WTC11 (cell line): ENCODE measurements at regions not wholly inside any gene's neighbourhood (a gene's known extent, or its start where the extent isn't known, plus 50 kb on each side); places are given as distances from the start of the nearest gene placed in this dataset.

Experiments used
- ATAC-seq: fragments of 200-7000 bp; cut with Tn5 transposase; 2 replicates; pipeline ENCODE4 v1.10.0; 2021; ENCODE audit warnings: mild to moderate bottlenecking, moderate library complexity
- CTCF ChIA-PET: fragments of 300-600 bp; sonication (Branson Sonifier 250); formaldehyde crosslinking; loops from one replicate; lab custom pipeline; 2021; ENCODE audit warnings: antibody characterized with exemption; lab: Charles Lee
- POLR2A ChIA-PET: fragments of 350-600 bp; sonication (Branson Sonifier 250); formaldehyde crosslinking; loops from one replicate; lab custom pipeline; 2021; ENCODE audit warnings: antibody characterized with exemption; lab: Charles Lee
- DNase-seq: peaks from one replicate; pipeline ENCODE4 v3.0.0; 2021; ENCODE audit warnings: low spot score
- H3K27ac Mint-ChIP-seq: 2 replicates; pipeline ENCODE4 v1.8.0; 2021; ENCODE audit warnings: mixed read lengths
- H3K27me3 Mint-ChIP-seq: 2 replicates; pipeline ENCODE4 v1.8.0; 2021; ENCODE audit warnings: low read depth, mild to moderate bottlenecking, moderate library complexity, mixed read lengths
- H3K36me3 Mint-ChIP-seq: 2 replicates; pipeline ENCODE4 v1.8.0; 2021; ENCODE audit warnings: mixed read lengths
- H3K4me1 Mint-ChIP-seq: 2 replicates; pipeline ENCODE4 v1.8.0; 2022; ENCODE audit warnings: mixed read lengths
- H3K4me3 Mint-ChIP-seq: 2 replicates; pipeline ENCODE4 v1.8.0; 2021; ENCODE audit warnings: mild to moderate bottlenecking, moderate library complexity, mixed read lengths
- H3K9me3 Mint-ChIP-seq: 2 replicates; pipeline ENCODE4 v1.8.0; 2021; ENCODE audit warnings: mixed read lengths
- CBFB ChIP-seq: sonication (generic); formaldehyde crosslinking; IDR thresholded peaks from 2 replicates; pipeline ENCODE4 v1.8.1; 2022; ENCODE audit warnings: mild to moderate bottlenecking, low read depth, missing genetic modification reagents
- GRHL2 ChIP-seq: fragments of 250-450 bp; sonication (Bioruptor Pico); IDR thresholded peaks from 2 replicates; pipeline ENCODE4 v1.8.0; 2022; ENCODE audit warnings: mild to moderate bottlenecking, moderate library complexity; ENCODE audit not compliant: insufficient replicate concordance, severe bottlenecking
- ZNF138 ChIP-seq: sonication (generic); formaldehyde crosslinking; conservative IDR thresholded peaks from 2 replicates; pipeline ENCODE4 v1.8.1; 2022; ENCODE audit warnings: mild to moderate bottlenecking, moderate library complexity, missing genetic modification reagents
- ZNF232 ChIP-seq: sonication (generic); formaldehyde crosslinking; IDR thresholded peaks from 2 replicates; pipeline ENCODE4 v1.8.0; 2022; ENCODE audit warnings: mild to moderate bottlenecking, missing genetic modification reagents
- ZNF263 ChIP-seq: sonication (generic); formaldehyde crosslinking; IDR thresholded peaks from 2 replicates; pipeline ENCODE4 v1.8.1; 2022; ENCODE audit warnings: low read depth, mild to moderate bottlenecking, moderate library complexity, missing genetic modification reagents
- ZNF317 ChIP-seq: sonication (generic); formaldehyde crosslinking; IDR thresholded peaks from 2 replicates; pipeline ENCODE4 v1.8.1; 2023; ENCODE audit warnings: low read depth, mild to moderate bottlenecking, moderate library complexity, missing genetic modification reagents, borderline replicate concordance
- TF ChIP-seq, protein P1 (sequence below): sonication (generic); formaldehyde crosslinking; conservative IDR thresholded peaks from 2 replicates; pipeline ENCODE4 v1.8.1; 2022; ENCODE audit warnings: mild to moderate bottlenecking, missing genetic modification reagents
- TF ChIP-seq, protein P2 (sequence below): sonication (generic); formaldehyde crosslinking; IDR thresholded peaks from 2 replicates; pipeline ENCODE4 v1.8.0; 2022; ENCODE audit warnings: mild to moderate bottlenecking, missing genetic modification reagents
- TF ChIP-seq, protein P3 (sequence below): fragments of 250-450 bp; sonication (Bioruptor Pico); IDR thresholded peaks from 2 replicates; pipeline ENCODE4 v1.9.0; 2021; ENCODE audit warnings: mild to moderate bottlenecking

DNA sequence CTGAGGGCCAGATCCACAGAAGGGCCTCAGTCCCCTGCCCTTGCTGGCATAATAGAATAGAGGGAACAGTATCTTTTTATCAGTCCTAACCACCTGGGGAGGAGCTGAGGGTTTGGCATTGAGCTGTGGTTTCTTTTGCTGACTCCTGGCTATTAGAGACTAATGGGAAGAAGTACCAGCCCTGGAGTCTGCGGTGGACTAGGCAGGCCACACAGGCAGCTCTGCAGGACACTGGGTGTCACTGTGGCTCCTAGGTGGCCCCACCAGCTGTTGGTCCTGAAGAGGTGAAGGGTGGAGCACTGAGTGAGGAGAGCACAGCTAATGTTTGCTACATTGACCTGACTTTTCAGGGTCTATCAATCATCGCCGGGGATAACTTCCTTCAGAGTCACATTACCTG, 52.8 kb upstream of the GPC4 start:
- Mint-ChIP-seq H3K4me3 (no peak overlapping the region), H3K9me3 (peaks cover 4% of the 10 kb centered on the region), H3K36me3 (0 out of 2 replicates have a peak, but pooled peaks cover 2% of the 10 kb centered on the region), H3K27me3 (no peaks in the 10 kb centered on the region; the same call in 1 of the 2 replicates), H3K27ac (peak overlapping the region; percentile 27; the same call in 1 of the 2 replicates), H3K4me1 (peaks cover 9% of the 10 kb centered on the region)
- ATAC-seq = no peak; the same call in 1 of the 2 replicates
- ChIA-PET CTCF (no interaction called here), POLR2A (no interaction called here)
- TF ChIP-seq, protein P1, sequence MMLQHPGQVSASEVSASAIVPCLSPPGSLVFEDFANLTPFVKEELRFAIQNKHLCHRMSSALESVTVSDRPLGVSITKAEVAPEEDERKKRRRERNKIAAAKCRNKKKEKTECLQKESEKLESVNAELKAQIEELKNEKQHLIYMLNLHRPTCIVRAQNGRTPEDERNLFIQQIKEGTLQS = no peak
- no peak for TF ChIP-seq GRHL2 (CRISPR knock-in tag)
- no peak for TF ChIP-seq ZNF138 (CRISPR knock-in tag)
- TF ChIP-seq, protein P2, sequence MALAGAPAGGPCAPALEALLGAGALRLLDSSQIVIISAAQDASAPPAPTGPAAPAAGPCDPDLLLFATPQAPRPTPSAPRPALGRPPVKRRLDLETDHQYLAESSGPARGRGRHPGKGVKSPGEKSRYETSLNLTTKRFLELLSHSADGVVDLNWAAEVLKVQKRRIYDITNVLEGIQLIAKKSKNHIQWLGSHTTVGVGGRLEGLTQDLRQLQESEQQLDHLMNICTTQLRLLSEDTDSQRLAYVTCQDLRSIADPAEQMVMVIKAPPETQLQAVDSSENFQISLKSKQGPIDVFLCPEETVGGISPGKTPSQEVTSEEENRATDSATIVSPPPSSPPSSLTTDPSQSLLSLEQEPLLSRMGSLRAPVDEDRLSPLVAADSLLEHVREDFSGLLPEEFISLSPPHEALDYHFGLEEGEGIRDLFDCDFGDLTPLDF (CRISPR knock-in tag) = no peak
- no peak for TF ChIP-seq ZNF263 (CRISPR knock-in tag)
- TF ChIP-seq, protein P3, sequence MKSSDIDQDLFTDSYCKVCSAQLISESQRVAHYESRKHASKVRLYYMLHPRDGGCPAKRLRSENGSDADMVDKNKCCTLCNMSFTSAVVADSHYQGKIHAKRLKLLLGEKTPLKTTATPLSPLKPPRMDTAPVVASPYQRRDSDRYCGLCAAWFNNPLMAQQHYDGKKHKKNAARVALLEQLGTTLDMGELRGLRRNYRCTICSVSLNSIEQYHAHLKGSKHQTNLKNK (CRISPR knock-in tag) = no peak
- no peak for TF ChIP-seq ZNF317 (CRISPR knock-in tag)
- DNase-seq = no peak

DNA sequence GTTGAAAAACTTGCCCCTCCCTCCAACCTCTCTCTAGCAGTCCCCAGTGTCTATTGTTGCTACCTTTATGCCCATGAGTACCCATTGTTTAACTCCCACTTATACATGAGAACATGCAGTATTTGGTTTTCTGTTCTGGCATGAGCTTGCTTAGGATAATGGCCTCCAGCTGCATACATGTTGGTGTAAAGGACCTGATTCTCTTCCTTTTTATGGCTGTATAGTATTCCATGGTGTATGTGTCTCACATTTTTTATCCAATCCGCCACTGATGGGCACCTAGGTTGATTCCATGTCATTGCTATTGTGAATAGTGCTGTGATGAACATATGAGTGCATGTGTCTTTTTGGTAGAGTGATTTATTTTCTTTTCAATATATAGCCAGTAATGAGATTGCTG, 50.0 kb upstream of the GPC4 start:
- POLR2A ChIA-PET = no interaction called here
- H3K36me3 Mint-ChIP-seq = 0 out of 2 replicates have a peak, but pooled peaks cover 2% of the 10 kb centered on the region
- H3K9me3 Mint-ChIP-seq = peaks cover 4% of the 10 kb centered on the region
- H3K27me3 Mint-ChIP-seq = no peaks in the 10 kb centered on the region
- DNase-seq (no peak), ATAC-seq (no peak)
- CTCF ChIA-PET = no interaction called here
- peaks cover 9% of the 10 kb centered on the region for H3K4me1 Mint-ChIP-seq
- TF ChIP-seq ZNF232 (no peak), CBFB (CRISPR knock-in tag) (no peak)
- H3K4me3 Mint-ChIP-seq = no peak overlapping the region
- H3K27ac Mint-ChIP-seq = no peak overlapping the region
